ENCODE measurements at regions not wholly inside any gene's neighbourhood (a gene's known extent, or its start where the extent isn't known, plus 50 kb on each side); places are given as distances from the start of the nearest gene placed in this dataset.

GRCh38 chrX:69068301-69069085, 96.8 kb downstream of the PJA1 start:
- no peak for DNase-seq (ENCODE audit: low spot score)
- no peak for TF ChIP-seq CTCF (IDR thresholded peaks at IDR 0.05; ENCODE audit: extremely low read depth, missing control alignments)

GRCh38 chrX:69067841-69068240, 97.4 kb downstream of the PJA1 start:
- no peak for TF ChIP-seq CTCF (IDR thresholded peaks at IDR 0.05; ENCODE audit: extremely low read depth, missing control alignments)
- DNase-seq (ENCODE audit: low spot score), result no peak

- DNase-seq (ENCODE audit: low spot score), result no peak
- TF ChIP-seq CTCF (IDR thresholded peaks at IDR 0.05; ENCODE audit: extremely low read depth, missing control alignments), result no peak
These were observed 98.2 kb downstream of the PJA1 start for GRCh38 chrX:69066966-69067525.

GRCh38 chrX:69066021-69066757, 99.1 kb downstream of the PJA1 start:
- no peak for TF ChIP-seq CTCF (IDR thresholded peaks at IDR 0.05; ENCODE audit: extremely low read depth, missing control alignments)

GRCh38 chrX:69065451-69065850, 99.8 kb downstream of the PJA1 start:
- no peak for DNase-seq (ENCODE audit: low spot score)
- TF ChIP-seq CTCF (IDR thresholded peaks at IDR 0.05; ENCODE audit: extremely low read depth, missing control alignments), result no peak

More at GRCh38 chrX:69066021-69066757, 99.1 kb downstream of the PJA1 start:
- no peak for DNase-seq (ENCODE audit: low spot score)

GRCh38 chrX:69063486-69063885, 101.8 kb downstream of the PJA1 start:
- no peak for TF ChIP-seq CTCF (IDR thresholded peaks at IDR 0.05; ENCODE audit: extremely low read depth, missing control alignments)
- DNase-seq (ENCODE audit: low spot score), result no peak

- no peak for TF ChIP-seq CTCF (IDR thresholded peaks at IDR 0.05; ENCODE audit: extremely low read depth, missing control alignments)
These were observed 102.8 kb downstream of the PJA1 start for GRCh38 chrX:69062493-69062892.

More at GRCh38 chrX:69062493-69062892, 102.8 kb downstream of the PJA1 start:
- DNase-seq (ENCODE audit: low spot score), result no peak

Data from GM20000 (cell line).